NB4 (cell line): ENCODE measurements at regions not wholly inside any gene's neighbourhood (a gene's known extent, or its start where the extent isn't known, plus 50 kb on each side); places are given as distances from the start of the nearest gene placed in this dataset.

Experiments
- POLR2A ChIP-seq: IDR thresholded peaks from 2 replicates; pipeline ENCODE4 v1.6.1; 2011; ENCODE audit warnings: mild to moderate bottlenecking; ENCODE audit not compliant: insufficient read length; ENCODE audit errors: extremely low read depth
- TF ChIP-seq, protein P1 (sequence below): IDR thresholded peaks from one replicate; pipeline ENCODE4 v1.5.1; 2012; ENCODE audit warnings: low read depth, low read length
- TF ChIP-seq, protein P2 (sequence below): IDR thresholded peaks from 2 replicates; pipeline ENCODE4 v1.6.1; 2011; ENCODE audit warnings: low read depth, low read length

DNA sequence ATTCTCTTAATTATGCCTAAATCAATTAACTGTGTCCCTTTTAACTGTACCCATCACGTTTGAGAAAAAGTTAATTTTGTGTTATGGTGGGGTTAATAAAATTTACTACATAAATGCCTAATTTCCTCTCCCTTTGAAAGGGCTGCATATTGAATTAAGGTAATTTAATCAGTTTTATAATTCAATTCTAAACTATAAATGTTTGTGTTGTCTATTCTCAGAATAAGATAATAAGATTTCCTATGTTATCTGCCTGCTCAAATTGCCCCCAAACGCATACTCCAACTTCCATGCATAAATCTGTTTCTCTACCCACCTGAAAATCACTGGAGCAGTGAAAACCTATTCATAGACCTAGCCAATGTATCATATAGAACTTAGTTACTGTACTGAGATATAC lies 1716.1 kb downstream of the SI start:
- TF ChIP-seq, protein P1, sequence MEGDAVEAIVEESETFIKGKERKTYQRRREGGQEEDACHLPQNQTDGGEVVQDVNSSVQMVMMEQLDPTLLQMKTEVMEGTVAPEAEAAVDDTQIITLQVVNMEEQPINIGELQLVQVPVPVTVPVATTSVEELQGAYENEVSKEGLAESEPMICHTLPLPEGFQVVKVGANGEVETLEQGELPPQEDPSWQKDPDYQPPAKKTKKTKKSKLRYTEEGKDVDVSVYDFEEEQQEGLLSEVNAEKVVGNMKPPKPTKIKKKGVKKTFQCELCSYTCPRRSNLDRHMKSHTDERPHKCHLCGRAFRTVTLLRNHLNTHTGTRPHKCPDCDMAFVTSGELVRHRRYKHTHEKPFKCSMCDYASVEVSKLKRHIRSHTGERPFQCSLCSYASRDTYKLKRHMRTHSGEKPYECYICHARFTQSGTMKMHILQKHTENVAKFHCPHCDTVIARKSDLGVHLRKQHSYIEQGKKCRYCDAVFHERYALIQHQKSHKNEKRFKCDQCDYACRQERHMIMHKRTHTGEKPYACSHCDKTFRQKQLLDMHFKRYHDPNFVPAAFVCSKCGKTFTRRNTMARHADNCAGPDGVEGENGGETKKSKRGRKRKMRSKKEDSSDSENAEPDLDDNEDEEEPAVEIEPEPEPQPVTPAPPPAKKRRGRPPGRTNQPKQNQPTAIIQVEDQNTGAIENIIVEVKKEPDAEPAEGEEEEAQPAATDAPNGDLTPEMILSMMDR: no peak
- TF ChIP-seq POLR2A: no peak
- TF ChIP-seq, protein P2, sequence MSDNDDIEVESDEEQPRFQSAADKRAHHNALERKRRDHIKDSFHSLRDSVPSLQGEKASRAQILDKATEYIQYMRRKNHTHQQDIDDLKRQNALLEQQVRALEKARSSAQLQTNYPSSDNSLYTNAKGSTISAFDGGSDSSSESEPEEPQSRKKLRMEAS: no peak
